ENCODE measurements at regions not wholly inside any gene's neighbourhood (a gene's known extent, or its start where the extent isn't known, plus 50 kb on each side); places are given as distances from the start of the nearest gene placed in this dataset.

DNA sequence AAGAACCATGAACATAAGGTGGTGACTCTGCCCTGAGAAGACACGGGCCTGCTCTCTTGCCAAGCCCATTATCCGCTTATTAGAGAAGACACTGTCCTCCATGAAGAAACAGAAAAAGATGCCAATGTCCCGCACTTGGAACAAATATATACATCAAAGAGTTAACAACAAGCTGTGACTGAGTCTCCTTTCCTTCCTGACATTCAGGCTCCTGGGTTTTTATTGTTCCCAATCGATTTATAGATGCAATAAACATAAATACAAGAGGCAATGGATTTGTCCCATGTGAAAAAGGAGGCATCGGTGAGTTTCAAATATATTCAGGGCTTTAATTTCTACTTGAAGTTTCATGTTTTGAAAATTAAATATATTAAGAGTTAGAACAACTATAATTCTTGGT lies 169.2 kb upstream of the CPEB2 start:
- Histone ChIP-seq H3K27me3 (ENCODE audit: low read depth) (no peaks in the 10 kb centered on the region), H3K36me3 (no peaks in the 10 kb centered on the region), H3K4me1 (no peaks in the 10 kb centered on the region), H3K4me3 (no peak overlapping the region), H3K27ac (no peak overlapping the region), H3K9me3 (no peaks in the 10 kb centered on the region)
- no peak for DNase-seq
- TF ChIP-seq, protein P1, sequence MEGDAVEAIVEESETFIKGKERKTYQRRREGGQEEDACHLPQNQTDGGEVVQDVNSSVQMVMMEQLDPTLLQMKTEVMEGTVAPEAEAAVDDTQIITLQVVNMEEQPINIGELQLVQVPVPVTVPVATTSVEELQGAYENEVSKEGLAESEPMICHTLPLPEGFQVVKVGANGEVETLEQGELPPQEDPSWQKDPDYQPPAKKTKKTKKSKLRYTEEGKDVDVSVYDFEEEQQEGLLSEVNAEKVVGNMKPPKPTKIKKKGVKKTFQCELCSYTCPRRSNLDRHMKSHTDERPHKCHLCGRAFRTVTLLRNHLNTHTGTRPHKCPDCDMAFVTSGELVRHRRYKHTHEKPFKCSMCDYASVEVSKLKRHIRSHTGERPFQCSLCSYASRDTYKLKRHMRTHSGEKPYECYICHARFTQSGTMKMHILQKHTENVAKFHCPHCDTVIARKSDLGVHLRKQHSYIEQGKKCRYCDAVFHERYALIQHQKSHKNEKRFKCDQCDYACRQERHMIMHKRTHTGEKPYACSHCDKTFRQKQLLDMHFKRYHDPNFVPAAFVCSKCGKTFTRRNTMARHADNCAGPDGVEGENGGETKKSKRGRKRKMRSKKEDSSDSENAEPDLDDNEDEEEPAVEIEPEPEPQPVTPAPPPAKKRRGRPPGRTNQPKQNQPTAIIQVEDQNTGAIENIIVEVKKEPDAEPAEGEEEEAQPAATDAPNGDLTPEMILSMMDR (IDR thresholded peaks at IDR 0.05), result no peak
- intact Hi-C loops (cut with DNase I), result no loop called here
- ATAC-seq, result no peak

DNA sequence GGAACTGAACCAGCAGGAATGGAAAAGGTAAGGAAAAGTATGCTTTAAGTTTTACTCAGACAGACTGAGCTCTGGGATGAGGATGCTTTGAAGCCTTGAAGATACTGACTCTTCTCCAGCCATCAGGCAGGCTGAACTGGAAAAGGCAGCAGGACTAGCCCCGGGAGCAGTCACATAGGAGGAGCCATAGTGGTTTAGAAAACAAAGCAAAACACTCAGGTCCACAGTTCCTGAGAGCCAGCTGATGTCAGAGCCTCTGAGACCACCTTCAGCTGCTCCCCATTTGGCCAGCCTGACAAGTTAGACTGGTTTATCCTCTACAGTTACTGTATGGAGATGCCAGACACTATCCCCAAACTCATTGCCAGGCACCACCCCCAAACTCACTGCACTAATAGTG lies 167.9 kb upstream of the CPEB2 start:
- Histone ChIP-seq H3K27ac (no peak overlapping the region), H3K4me3 (no peak overlapping the region), H3K4me1 (no peaks in the 10 kb centered on the region), H3K9me3 (peaks cover 7% of the 10 kb centered on the region), H3K27me3 (ENCODE audit: low read depth) (no peaks in the 10 kb centered on the region), H3K36me3 (no peaks in the 10 kb centered on the region)
- intact Hi-C loops (cut with DNase I), result no loop called here
- ATAC-seq (no peak), DNase-seq (no peak)
- TF ChIP-seq, protein P1 (IDR thresholded peaks at IDR 0.05), result no peak

DNA sequence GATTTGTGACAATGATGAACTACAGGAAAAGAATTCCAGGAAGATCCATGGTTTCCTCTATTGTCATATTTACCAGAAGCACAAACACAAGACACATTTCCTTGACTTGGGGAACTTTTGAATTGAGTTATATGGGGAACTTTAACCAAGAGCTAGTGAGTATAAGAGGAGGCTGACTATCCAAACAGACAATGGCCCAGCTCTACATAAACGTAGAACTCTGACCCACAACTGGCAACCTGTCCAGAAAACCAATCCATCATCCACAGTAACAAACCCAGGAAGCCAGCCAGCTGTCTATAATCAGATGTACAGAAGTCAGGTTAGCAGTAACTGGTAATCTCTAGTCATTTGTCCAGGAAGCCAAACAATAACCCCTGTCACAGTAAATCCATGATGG lies 167.0 kb upstream of the CPEB2 start:
- TF ChIP-seq, protein P1 (IDR thresholded peaks at IDR 0.05), result no peak
- no peak overlapping the region for H3K4me3 ChIP-seq
- peaks cover 8% of the 10 kb centered on the region for H3K9me3 ChIP-seq
- intact Hi-C loops (cut with DNase I), result no loop called here
- no peak overlapping the region for H3K27ac ChIP-seq
- H3K36me3 ChIP-seq, result no peaks in the 10 kb centered on the region
- no peaks in the 10 kb centered on the region for H3K27me3 ChIP-seq (ENCODE audit: low read depth)
- ATAC-seq (no peak), DNase-seq (no peak)
- H3K4me1 ChIP-seq, result no peaks in the 10 kb centered on the region

DNA sequence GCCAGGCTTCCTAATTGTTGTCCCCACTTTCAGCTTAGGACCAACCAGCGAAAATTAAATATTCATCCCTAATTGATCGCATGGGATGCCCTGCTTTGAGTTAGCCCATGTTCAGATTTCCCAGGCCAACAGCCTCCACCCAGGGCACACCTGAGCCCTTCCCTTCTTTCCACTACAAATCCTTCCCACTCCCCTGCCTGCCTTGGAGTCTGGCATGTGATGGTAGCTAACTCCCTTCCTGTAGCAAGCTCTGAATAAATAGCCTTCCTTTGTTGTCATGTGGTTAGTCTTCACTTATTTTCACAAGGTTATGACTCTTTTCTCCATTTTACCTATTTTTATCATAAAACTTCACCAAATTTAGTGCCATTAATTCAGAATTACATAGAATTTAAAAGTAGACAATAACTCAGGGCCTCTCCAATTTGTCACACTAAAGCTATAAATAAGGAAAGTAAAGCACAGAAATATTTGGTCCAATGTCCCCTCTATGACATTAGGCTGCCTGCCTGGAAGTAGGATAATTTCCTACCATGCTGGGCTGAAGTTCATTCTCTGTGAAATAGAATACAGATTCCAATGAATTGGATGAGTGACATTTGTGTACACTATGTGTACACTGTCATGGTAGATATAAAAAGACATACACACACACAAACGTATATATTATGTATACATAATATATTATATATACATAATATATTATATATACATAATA lies 166.4 kb upstream of the CPEB2 start:
- TF ChIP-seq, protein P1 (IDR thresholded peaks at IDR 0.05), result no peak
- no peak for DNase-seq
- Histone ChIP-seq H3K9me3 (peaks cover 8% of the 10 kb centered on the region), H3K27ac (no peak overlapping the region), H3K36me3 (no peaks in the 10 kb centered on the region), H3K4me1 (no peaks in the 10 kb centered on the region), H3K4me3 (no peak overlapping the region), H3K27me3 (ENCODE audit: low read depth) (no peaks in the 10 kb centered on the region)
- peak in 1 of 2 donors; percentile 24 for ATAC-seq
- intact Hi-C loops (cut with DNase I), result no loop called here

DNA sequence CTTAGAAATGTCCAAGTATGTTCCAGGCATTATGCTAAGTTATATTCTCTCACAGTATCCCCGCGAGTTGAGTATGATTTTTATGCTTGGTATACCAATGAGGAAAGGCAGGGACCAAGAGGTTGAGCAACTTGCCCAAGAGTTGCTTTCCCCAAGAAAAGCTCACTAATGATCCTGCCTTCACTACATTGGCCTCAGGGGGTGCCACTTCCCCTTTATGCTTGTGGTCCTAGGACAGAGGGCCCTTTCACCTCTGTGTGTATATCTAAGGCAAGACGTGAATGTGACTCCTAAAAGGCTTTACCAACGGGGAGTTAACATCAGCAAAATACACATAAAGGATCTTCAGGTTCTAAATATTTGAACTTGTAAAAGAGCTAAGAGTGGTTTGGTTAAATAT lies 164.4 kb upstream of the CPEB2 start:
- intact Hi-C loops (cut with DNase I), result no loop called here
- ATAC-seq, result peak; percentile 29 to 50

More for the DNA sequence above, 164.4 kb upstream of the CPEB2 start:
- no peaks in the 10 kb centered on the region for H3K4me1 ChIP-seq
- TF ChIP-seq, protein P1 (IDR thresholded peaks at IDR 0.05), result peak; percentile 18
- no peaks in the 10 kb centered on the region for H3K27me3 ChIP-seq (ENCODE audit: low read depth)
- no peaks in the 10 kb centered on the region for H3K36me3 ChIP-seq
- peaks cover 8% of the 10 kb centered on the region for H3K9me3 ChIP-seq
- H3K27ac ChIP-seq, result no peak overlapping the region
- DNase-seq, result no peak
- no peak overlapping the region for H3K4me3 ChIP-seq

All from lower lobe of right lung (tissue), 2 donors.